OCI-LY1 (cell line): ENCODE measurements at regions not wholly inside any gene's neighbourhood (a gene's known extent, or its start where the extent isn't known, plus 50 kb on each side); places are given as distances from the start of the nearest gene placed in this dataset.

Source experiments
- H2AFZ ChIP-seq: fragments of 200-600 bp; sonication (generic), shearing (Covaris generic); 2 replicates; pipeline ENCODE4 v1.6.0; 2014; ENCODE audit warnings: antibody characterized with exemption, mild to moderate bottlenecking, low read length
- H3F3A ChIP-seq: fragments of 200-600 bp; sonication (generic), shearing (Covaris generic); 2 replicates; pipeline ENCODE4 v1.6.0; 2014; ENCODE audit warnings: mild to moderate bottlenecking, antibody characterized with exemption, low read length, moderate library complexity; ENCODE audit not compliant: insufficient read depth
- H3K27ac ChIP-seq: fragments of 200-600 bp; sonication (generic); 2 replicates; pipeline ENCODE4 v1.5.1; 2014; ENCODE audit warnings: low read length, mixed run types, mild to moderate bottlenecking, low read depth; ENCODE audit not compliant: poor library complexity, severe bottlenecking
- H3K27me3 ChIP-seq: fragments of 200-600 bp; sonication (generic); 2 replicates; pipeline ENCODE4 v1.6.0; 2014; ENCODE audit warnings: antibody characterized with exemption, mild to moderate bottlenecking, low read length, moderate library complexity; ENCODE audit not compliant: insufficient read depth
- H3K36me3 ChIP-seq: fragments of 200-600 bp; sonication (generic); 2 replicates; pipeline ENCODE4 v1.6.1; 2014; ENCODE audit warnings: mild to moderate bottlenecking, antibody characterized with exemption, low read length, moderate library complexity, mixed read lengths; ENCODE audit not compliant: insufficient read depth
- H3K4me1 ChIP-seq: fragments of 200-600 bp; sonication (generic); 2 replicates; pipeline ENCODE4 v1.5.1; 2014; ENCODE audit warnings: mild to moderate bottlenecking, low read length, moderate library complexity; ENCODE audit not compliant: insufficient read depth, severe bottlenecking
- H3K4me2 ChIP-seq: fragments of 200-600 bp; sonication (generic), shearing (Covaris generic); 2 replicates; pipeline ENCODE4 v1.6.1; 2014; ENCODE audit warnings: low read length
- H3K4me3 ChIP-seq: fragments of 200-600 bp; sonication (generic); 2 replicates; pipeline ENCODE4 v1.5.1; 2014; ENCODE audit warnings: low read length, low read depth, mild to moderate bottlenecking, mixed read lengths; ENCODE audit not compliant: poor library complexity, severe bottlenecking
- H3K79me2 ChIP-seq: fragments of 200-600 bp; shearing (Covaris generic); 2 replicates; pipeline ENCODE4 v1.6.1; 2016; ENCODE audit warnings: mixed run types, low read length, mixed read lengths; ENCODE audit not compliant: insufficient read depth
- H3K9ac ChIP-seq: fragments of 200-600 bp; sonication (generic), shearing (Covaris generic); 2 replicates; pipeline ENCODE4 v1.6.1; 2014; ENCODE audit warnings: mild to moderate bottlenecking, low read length, mixed read lengths
- H3K9me2 ChIP-seq: fragments of 200-600 bp; sonication (generic), shearing (Covaris generic); 2 replicates; pipeline ENCODE4 v1.6.1; 2014; ENCODE audit warnings: low read depth, mild to moderate bottlenecking, low read length, mixed read lengths
- H3K9me3 ChIP-seq: fragments of 200-600 bp; shearing (Covaris generic); 2 replicates; pipeline ENCODE4 v1.6.1; 2014; ENCODE audit warnings: low read length, mixed read lengths
- H4K20me1 ChIP-seq: fragments of 200-600 bp; sonication (generic), shearing (Covaris generic); 2 replicates; pipeline ENCODE4 v1.6.0; 2016; ENCODE audit warnings: mild to moderate bottlenecking, low read length; ENCODE audit not compliant: insufficient read depth
- EZH2 ChIP-seq: fragments of 200-600 bp; sonication (generic), shearing (Covaris generic); IDR thresholded peaks from 2 replicates; pipeline ENCODE4 v1.8.0; 2017; ENCODE audit warnings: borderline replicate concordance, mixed run types, mild to moderate bottlenecking, antibody characterized with exemption, low read length, moderate library complexity, mixed read lengths
- TF ChIP-seq, protein P1 (sequence below): fragments of 200-600 bp; sonication (generic), shearing (Covaris generic); IDR thresholded peaks from 2 replicates; pipeline ENCODE4 v1.5.1; 2017; ENCODE audit warnings: mild to moderate bottlenecking, antibody characterized with exemption, low read length, moderate library complexity, mixed read lengths

DNA sequence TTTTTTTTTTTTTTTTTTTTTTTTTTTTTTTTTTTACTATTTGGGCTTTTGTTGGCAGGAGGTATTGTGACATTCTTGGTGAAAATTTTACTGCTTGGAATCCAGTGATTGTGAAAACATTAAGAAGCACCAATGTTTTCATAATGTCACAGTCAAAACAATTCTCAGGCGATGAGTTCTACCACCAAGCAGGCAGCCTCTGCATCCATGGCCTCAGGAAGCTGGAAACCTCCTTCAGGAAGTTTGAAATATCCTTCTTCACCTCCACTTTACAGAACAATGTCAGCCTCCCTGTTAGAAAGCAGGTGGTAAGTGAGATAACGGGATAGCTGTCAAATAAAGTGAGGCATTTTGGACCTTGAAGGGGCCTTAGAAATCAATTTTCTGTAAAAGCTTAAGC, 98.3 kb downstream of the MEX3B start:
- no peaks in the 10 kb centered on the region for H3K9me3 ChIP-seq
- no peaks in the 10 kb centered on the region for H3K79me2 ChIP-seq
- TF ChIP-seq EZH2 = no peak
- TF ChIP-seq, protein P1, sequence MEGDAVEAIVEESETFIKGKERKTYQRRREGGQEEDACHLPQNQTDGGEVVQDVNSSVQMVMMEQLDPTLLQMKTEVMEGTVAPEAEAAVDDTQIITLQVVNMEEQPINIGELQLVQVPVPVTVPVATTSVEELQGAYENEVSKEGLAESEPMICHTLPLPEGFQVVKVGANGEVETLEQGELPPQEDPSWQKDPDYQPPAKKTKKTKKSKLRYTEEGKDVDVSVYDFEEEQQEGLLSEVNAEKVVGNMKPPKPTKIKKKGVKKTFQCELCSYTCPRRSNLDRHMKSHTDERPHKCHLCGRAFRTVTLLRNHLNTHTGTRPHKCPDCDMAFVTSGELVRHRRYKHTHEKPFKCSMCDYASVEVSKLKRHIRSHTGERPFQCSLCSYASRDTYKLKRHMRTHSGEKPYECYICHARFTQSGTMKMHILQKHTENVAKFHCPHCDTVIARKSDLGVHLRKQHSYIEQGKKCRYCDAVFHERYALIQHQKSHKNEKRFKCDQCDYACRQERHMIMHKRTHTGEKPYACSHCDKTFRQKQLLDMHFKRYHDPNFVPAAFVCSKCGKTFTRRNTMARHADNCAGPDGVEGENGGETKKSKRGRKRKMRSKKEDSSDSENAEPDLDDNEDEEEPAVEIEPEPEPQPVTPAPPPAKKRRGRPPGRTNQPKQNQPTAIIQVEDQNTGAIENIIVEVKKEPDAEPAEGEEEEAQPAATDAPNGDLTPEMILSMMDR = no peak
- H3F3A ChIP-seq = no peaks in the 10 kb centered on the region
- no peaks in the 10 kb centered on the region for H3K36me3 ChIP-seq
- no peaks in the 10 kb centered on the region for H4K20me1 ChIP-seq
- H2AFZ ChIP-seq = no peak overlapping the region
- H3K27me3 ChIP-seq = no peaks in the 10 kb centered on the region
- H3K9ac ChIP-seq = no peak overlapping the region
- H3K4me3 ChIP-seq = no peak overlapping the region
- H3K9me2 ChIP-seq = no peaks in the 10 kb centered on the region
- H3K4me2 ChIP-seq = no peak overlapping the region
- H3K4me1 ChIP-seq = no peaks in the 10 kb centered on the region
- H3K27ac ChIP-seq = no peak overlapping the region

DNA sequence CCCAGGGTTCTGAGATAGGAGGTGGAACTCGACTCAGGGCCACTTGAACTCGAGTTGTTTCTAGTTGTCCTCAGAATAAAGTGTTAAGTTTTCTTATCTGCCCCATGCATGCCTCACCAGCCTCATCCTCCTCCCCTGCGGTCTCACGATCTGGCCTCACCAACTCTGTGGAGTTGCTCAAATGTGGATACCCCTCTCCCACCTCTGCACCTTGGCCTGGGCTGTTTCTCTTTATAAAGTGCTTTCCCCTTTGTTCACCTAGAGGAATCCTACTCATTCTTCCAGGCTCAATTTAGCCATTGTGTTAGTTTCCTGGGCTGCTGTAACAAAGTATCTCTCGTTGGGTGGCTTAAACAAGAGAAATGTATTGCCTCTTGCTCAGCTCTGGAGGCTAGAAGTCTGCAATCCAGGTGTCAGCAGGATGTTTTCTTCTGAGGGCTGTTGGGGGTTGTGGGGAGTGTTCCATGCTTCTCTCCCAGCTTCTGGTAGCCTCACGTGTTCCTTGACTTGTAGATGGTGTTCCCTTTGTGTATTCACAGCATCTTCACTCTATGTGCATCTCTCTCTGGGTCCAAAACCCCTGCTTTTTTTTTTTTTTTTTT, 100.7 kb downstream of the MEX3B start:
- Histone ChIP-seq H2AFZ (no peak overlapping the region), H3K36me3 (no peaks in the 10 kb centered on the region), H3K27ac (no peak overlapping the region), H3K4me1 (no peaks in the 10 kb centered on the region), H3K4me3 (no peak overlapping the region), H3K9me2 (no peaks in the 10 kb centered on the region), H3K9ac (no peak overlapping the region), H4K20me1 (no peaks in the 10 kb centered on the region), H3K79me2 (no peaks in the 10 kb centered on the region), H3K9me3 (no peaks in the 10 kb centered on the region), H3F3A (no peaks in the 10 kb centered on the region), H3K27me3 (no peaks in the 10 kb centered on the region), H3K4me2 (no peak overlapping the region)
- no peak for TF ChIP-seq EZH2
- TF ChIP-seq, protein P1 = no peak

DNA sequence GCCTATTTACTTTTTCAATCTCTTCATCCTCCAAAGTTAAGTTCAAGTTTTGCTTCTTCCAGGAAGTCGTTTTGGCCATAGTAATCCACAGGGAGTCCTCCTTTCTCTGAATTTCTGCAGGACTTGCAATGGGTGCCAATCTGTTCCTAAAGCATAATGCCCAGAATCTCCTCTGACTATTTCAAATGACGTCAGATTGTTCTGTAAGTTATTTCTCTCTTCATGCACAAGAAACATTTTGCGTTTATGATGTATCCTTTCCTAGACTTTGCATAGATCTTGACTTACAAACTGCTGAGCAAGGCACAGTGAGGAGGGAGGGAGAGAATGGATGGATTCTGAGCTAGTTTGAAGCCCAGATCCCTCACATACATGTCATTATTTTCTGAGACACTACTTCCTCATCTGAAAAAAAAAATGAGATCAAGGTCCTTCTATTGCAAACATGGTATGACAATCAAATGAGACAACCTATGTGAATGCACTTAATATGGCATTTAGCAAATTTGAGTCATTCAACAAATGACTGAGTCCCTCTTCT, 103.1 kb downstream of the MEX3B start:
- H3K9me3 ChIP-seq = no peaks in the 10 kb centered on the region
- no peak for TF ChIP-seq EZH2
- TF ChIP-seq, protein P1 = no peak

More for the DNA sequence above, 103.1 kb downstream of the MEX3B start:
- Histone ChIP-seq H3K9ac (no peak overlapping the region), H3K27me3 (no peaks in the 10 kb centered on the region), H4K20me1 (no peaks in the 10 kb centered on the region), H2AFZ (no peak overlapping the region), H3K36me3 (no peaks in the 10 kb centered on the region), H3K4me3 (no peak overlapping the region), H3K4me2 (no peak overlapping the region), H3K27ac (no peak overlapping the region), H3K9me2 (no peaks in the 10 kb centered on the region), H3F3A (no peaks in the 10 kb centered on the region), H3K79me2 (no peaks in the 10 kb centered on the region), H3K4me1 (no peaks in the 10 kb centered on the region)
